ENCODE measurements at regions not wholly inside any gene's neighbourhood (a gene's known extent, or its start where the extent isn't known, plus 50 kb on each side); places are given as distances from the start of the nearest gene placed in this dataset.

- Histone ChIP-seq H3K27ac (ENCODE audit: insufficient read depth, low read depth, low read length) (no peak overlapping the region), H3K4me1 (ENCODE audit: control insufficient read depth, extremely low read depth, insufficient read depth, low read length) (no peaks in the 10 kb centered on the region), H3K9me1 (replicated peaks; ENCODE audit: control insufficient read depth, extremely low read depth, insufficient read depth, low read length) (no peaks in the 10 kb centered on the region), H3K9ac (replicated peaks; ENCODE audit: extremely low read depth, insufficient read depth, low read length) (no peak overlapping the region), H2AFZ (ENCODE audit: low read depth, low read length) (no peak overlapping the region), H4K20me1 (replicated peaks; ENCODE audit: control insufficient read depth, extremely low read depth, insufficient read depth, low read length) (no peaks in the 10 kb centered on the region), H3K36me3 (ENCODE audit: control insufficient read depth in 2 of 2, extremely low read depth in 1 of 2, insufficient read depth in 2 of 2, low read length in 2 of 2) (no peaks in the 10 kb centered on the region), H3K4me2 (ENCODE audit: insufficient read depth, low read length) (no peak overlapping the region), H3K79me2 (ENCODE audit: control insufficient read depth, insufficient read depth, low read length) (no peaks in the 10 kb centered on the region), H3K4me3 (replicated peaks in 1 of 3; ENCODE audit: insufficient read depth in 1 of 3, low read depth in 1 of 3, low read length in 3 of 3) (no peak overlapping the region), H3K9me3 (replicated peaks; ENCODE audit: control insufficient read depth, insufficient read depth, low read length) (no peaks in the 10 kb centered on the region), H3K27me3 (ENCODE audit: control insufficient read depth in 2 of 2, insufficient read depth in 2 of 2, low read length in 2 of 2) (no peaks in the 10 kb centered on the region)
- intact Hi-C loops (cut with micrococcal nuclease): no loop called here
- ChIA-PET CTCF (no interaction called here), POLR2A (no interaction called here)
- TF ChIP-seq GATA2 (IDR thresholded peaks at IDR 0.05; ENCODE audit: insufficient read depth, insufficient read length, low read depth, low read length) (no peak), EZH2 (IDR thresholded peaks at IDR 0.05; ENCODE audit: borderline replicate concordance, low read depth, low read length, severe bottlenecking) (no peak), FOS (IDR thresholded peaks at IDR 0.05; ENCODE audit: borderline replicate concordance, insufficient read depth, low read length) (no peak), POLR2A (IDR thresholded peaks at IDR 0.05; ENCODE audit: low read depth, low read length) (no peak), JUN (IDR thresholded peaks at IDR 0.05; ENCODE audit: borderline replicate concordance, insufficient read depth, insufficient read length, low read depth) (no peak)
- TF ChIP-seq, protein P1, sequence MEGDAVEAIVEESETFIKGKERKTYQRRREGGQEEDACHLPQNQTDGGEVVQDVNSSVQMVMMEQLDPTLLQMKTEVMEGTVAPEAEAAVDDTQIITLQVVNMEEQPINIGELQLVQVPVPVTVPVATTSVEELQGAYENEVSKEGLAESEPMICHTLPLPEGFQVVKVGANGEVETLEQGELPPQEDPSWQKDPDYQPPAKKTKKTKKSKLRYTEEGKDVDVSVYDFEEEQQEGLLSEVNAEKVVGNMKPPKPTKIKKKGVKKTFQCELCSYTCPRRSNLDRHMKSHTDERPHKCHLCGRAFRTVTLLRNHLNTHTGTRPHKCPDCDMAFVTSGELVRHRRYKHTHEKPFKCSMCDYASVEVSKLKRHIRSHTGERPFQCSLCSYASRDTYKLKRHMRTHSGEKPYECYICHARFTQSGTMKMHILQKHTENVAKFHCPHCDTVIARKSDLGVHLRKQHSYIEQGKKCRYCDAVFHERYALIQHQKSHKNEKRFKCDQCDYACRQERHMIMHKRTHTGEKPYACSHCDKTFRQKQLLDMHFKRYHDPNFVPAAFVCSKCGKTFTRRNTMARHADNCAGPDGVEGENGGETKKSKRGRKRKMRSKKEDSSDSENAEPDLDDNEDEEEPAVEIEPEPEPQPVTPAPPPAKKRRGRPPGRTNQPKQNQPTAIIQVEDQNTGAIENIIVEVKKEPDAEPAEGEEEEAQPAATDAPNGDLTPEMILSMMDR (IDR thresholded peaks at IDR 0.05; ENCODE audit: extremely low read depth in 1 of 2, insufficient read depth in 1 of 2, low read depth in 1 of 2, low read length in 2 of 2): no peak
- TF ChIP-seq, protein P2, sequence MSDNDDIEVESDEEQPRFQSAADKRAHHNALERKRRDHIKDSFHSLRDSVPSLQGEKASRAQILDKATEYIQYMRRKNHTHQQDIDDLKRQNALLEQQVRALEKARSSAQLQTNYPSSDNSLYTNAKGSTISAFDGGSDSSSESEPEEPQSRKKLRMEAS (IDR thresholded peaks at IDR 0.05; ENCODE audit: insufficient read depth, insufficient read length): no peak
- DNase-seq (ENCODE audit: low read depth, low spot score): no peak
- BruUV-seq (replicated peaks): no TSS peak
- dilution Hi-C loops (cut with MboI; ENCODE audit: extremely low pct_ligation_motif_present, low sequenced_read_pairs): no loop called here
- no peak for FAIRE-seq
Observed at GRCh38 chr9:17936365-17936764, 357.5 kb downstream of the SH3GL2 start.
